Parathyroid adenoma (tissue), 2 donors: ENCODE measurements at regions not wholly inside any gene's neighbourhood (a gene's known extent, or its start where the extent isn't known, plus 50 kb on each side); places are given as distances from the start of the nearest gene placed in this dataset.
"Not testable (repeated sequence)": the region's sequence is repeated elsewhere in the genome, so short reads cannot be mapped to it uniquely, and the experiment has no call there.

Experiments
- H2AFZ ChIP-seq: fragments of 300-600 bp; sonication (generic); one replicate; pipeline ENCODE4 v1.7.0; 2017; ENCODE audit warnings: antibody characterized with exemption, mild to moderate bottlenecking
- H3K27ac ChIP-seq: fragments of 300-600 bp; sonication (generic); one replicate; pipeline ENCODE4 v1.7.0; 2017
- H3K27me3 ChIP-seq: fragments of 300-600 bp; sonication (generic); one replicate; pipeline ENCODE4 v1.7.0; 2017; ENCODE audit warnings: low read length; ENCODE audit not compliant: control insufficient read depth, insufficient read depth
- H3K36me3 ChIP-seq: fragments of 300-600 bp; sonication (generic); one replicate; pipeline ENCODE4 v1.7.0; 2017; ENCODE audit warnings: low read length; ENCODE audit not compliant: control insufficient read depth, insufficient read depth
- H3K4me1 ChIP-seq: fragments of 300-600 bp; sonication (generic); one replicate; pipeline ENCODE4 v1.7.0; 2017; ENCODE audit warnings: control low read depth
- H3K4me2 ChIP-seq: fragments of 300-600 bp; sonication (generic); one replicate; pipeline ENCODE4 v1.7.0; 2017; ENCODE audit warnings: low read length
- H3K4me3 ChIP-seq: fragments of 300-600 bp; sonication (generic); one replicate; pipeline ENCODE4 v1.7.0; 2017; ENCODE audit warnings: low read depth, low read length
- H3K79me2 ChIP-seq: fragments of 300-600 bp; sonication (generic); one replicate; pipeline ENCODE4 v1.7.0; 2017; ENCODE audit warnings: control low read depth
- H3K9ac ChIP-seq: fragments of 300-600 bp; sonication (generic); one replicate; pipeline ENCODE4 v1.7.0; 2017; ENCODE audit warnings: mild to moderate bottlenecking
- H3K9me3 ChIP-seq: fragments of 300-600 bp; sonication (generic); one replicate; pipeline ENCODE4 v1.7.0; 2017; ENCODE audit warnings: low read length; ENCODE audit not compliant: control insufficient read depth
- CTCF ChIP-seq: fragments of 300-600 bp; sonication (generic); IDR thresholded peaks from one replicate; pipeline ENCODE4 v1.7.0; 2017; ENCODE audit warnings: antibody characterized with exemption, mild to moderate bottlenecking
- donor health status: primary hyperparathyroidism.

- H3K4me2 ChIP-seq: no peak overlapping the region
- no peak for TF ChIP-seq CTCF
- H3K4me1 ChIP-seq: no peaks in the 10 kb centered on the region
- no peak overlapping the region for H3K9ac ChIP-seq
- H3K9me3 ChIP-seq: no peaks in the 10 kb centered on the region
- no peak overlapping the region for H3K4me3 ChIP-seq
- H2AFZ ChIP-seq: no peak overlapping the region
- no peak overlapping the region for H3K27ac ChIP-seq
- H3K36me3 ChIP-seq: no peaks in the 10 kb centered on the region
- no peaks in the 10 kb centered on the region for H3K27me3 ChIP-seq
- H3K79me2 ChIP-seq: no peaks in the 10 kb centered on the region
Observed at GRCh38 chr15:81809543-81809942, 236.3 kb downstream of the MEX3B start.

- H3K4me2 ChIP-seq: no peak overlapping the region
Observed at GRCh38 chr15:81807806-81808205, 238.0 kb downstream of the MEX3B start.

GRCh38 chr15:81807186-81807585 lies 238.6 kb downstream of the MEX3B start:
- Histone ChIP-seq H3K9ac (no peak overlapping the region), H2AFZ (no peak overlapping the region), H3K27me3 (no peaks in the 10 kb centered on the region), H3K4me2 (no peak overlapping the region), H3K4me1 (no peaks in the 10 kb centered on the region), H3K79me2 (no peaks in the 10 kb centered on the region), H3K9me3 (no peaks in the 10 kb centered on the region), H3K27ac (no peak overlapping the region), H3K36me3 (no peaks in the 10 kb centered on the region), H3K4me3 (no peak overlapping the region)
- TF ChIP-seq CTCF: no peak

More at GRCh38 chr15:81807806-81808205, 238.0 kb downstream of the MEX3B start:
- no peaks in the 10 kb centered on the region for H3K79me2 ChIP-seq
- no peak overlapping the region for H3K4me3 ChIP-seq
- no peaks in the 10 kb centered on the region for H3K27me3 ChIP-seq
- H3K36me3 ChIP-seq: no peaks in the 10 kb centered on the region
- H2AFZ ChIP-seq: no peak overlapping the region
- no peaks in the 10 kb centered on the region for H3K4me1 ChIP-seq
- no peaks in the 10 kb centered on the region for H3K9me3 ChIP-seq
- no peak for TF ChIP-seq CTCF
- no peak overlapping the region for H3K9ac ChIP-seq
- H3K27ac ChIP-seq: no peak overlapping the region

- no peaks in the 10 kb centered on the region for H3K27me3 ChIP-seq
- H3K9ac ChIP-seq: no peak overlapping the region
- no peak overlapping the region for H3K27ac ChIP-seq
- no peaks in the 10 kb centered on the region for H3K4me1 ChIP-seq
- H3K4me3 ChIP-seq: no peak overlapping the region
- no peak for TF ChIP-seq CTCF
- H3K79me2 ChIP-seq: no peaks in the 10 kb centered on the region
- no peak overlapping the region for H2AFZ ChIP-seq
- no peaks in the 10 kb centered on the region for H3K9me3 ChIP-seq
- H3K4me2 ChIP-seq: no peak overlapping the region
- H3K36me3 ChIP-seq: no peaks in the 10 kb centered on the region
Observed at GRCh38 chr15:81795899-81796298, 249.9 kb downstream of the MEX3B start.

GRCh38 chr15:81792646-81793045 lies 253.2 kb downstream of the MEX3B start:
- no peaks in the 10 kb centered on the region for H3K36me3 ChIP-seq
- no peak overlapping the region for H3K9ac ChIP-seq
- no peaks in the 10 kb centered on the region for H3K9me3 ChIP-seq
- no peak for TF ChIP-seq CTCF
- H3K79me2 ChIP-seq: no peaks in the 10 kb centered on the region
- no peak overlapping the region for H3K4me2 ChIP-seq
- no peak overlapping the region for H2AFZ ChIP-seq
- H3K4me1 ChIP-seq: no peaks in the 10 kb centered on the region
- H3K27ac ChIP-seq: no peak overlapping the region
- no peaks in the 10 kb centered on the region for H3K27me3 ChIP-seq
- no peak overlapping the region for H3K4me3 ChIP-seq

- H3K4me3 ChIP-seq, H2AFZ ChIP-seq, H3K36me3 ChIP-seq, H3K79me2 ChIP-seq, H3K9ac ChIP-seq, H3K27ac ChIP-seq, H3K4me1 ChIP-seq, H3K9me3 ChIP-seq, H3K27me3 ChIP-seq, H3K4me2 ChIP-seq: not testable (repeated sequence)
Observed at GRCh38 chr15:81791322-81791721, 254.5 kb downstream of the MEX3B start.
